Retina (tissue), 1 donor: ENCODE measurements at regions not wholly inside any gene's neighbourhood (a gene's known extent, or its start where the extent isn't known, plus 50 kb on each side); places are given as distances from the start of the nearest gene placed in this dataset.
A peak's percentile ranks its signal among the peaks of the same experiment; 100 is the strongest.

ENCODE experiments used
- DNase-seq: peaks from one replicate; pipeline ENCODE4 v3.0.0-alpha.2; 2016

DNA sequence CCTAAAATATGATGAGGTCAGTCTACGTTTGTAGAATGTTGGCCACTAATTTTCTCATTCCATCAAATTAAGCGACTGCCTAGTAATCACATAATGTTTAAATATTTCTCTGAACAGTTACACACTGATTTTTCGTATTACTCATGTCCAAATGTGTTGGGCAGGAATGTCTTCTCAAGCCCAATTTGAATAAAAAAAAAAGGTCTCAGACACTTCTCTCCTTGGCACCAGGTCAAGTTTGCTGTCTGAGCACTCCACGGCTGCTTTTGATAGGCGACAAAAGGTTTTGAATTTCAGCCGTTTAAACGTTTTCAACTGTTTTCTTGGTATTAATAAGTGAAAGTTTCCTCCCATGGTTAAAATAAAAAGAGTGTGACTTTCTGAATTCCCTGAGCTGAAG, 542.1 kb downstream of the IRX1 start:
- DNase-seq: no peak

DNA sequence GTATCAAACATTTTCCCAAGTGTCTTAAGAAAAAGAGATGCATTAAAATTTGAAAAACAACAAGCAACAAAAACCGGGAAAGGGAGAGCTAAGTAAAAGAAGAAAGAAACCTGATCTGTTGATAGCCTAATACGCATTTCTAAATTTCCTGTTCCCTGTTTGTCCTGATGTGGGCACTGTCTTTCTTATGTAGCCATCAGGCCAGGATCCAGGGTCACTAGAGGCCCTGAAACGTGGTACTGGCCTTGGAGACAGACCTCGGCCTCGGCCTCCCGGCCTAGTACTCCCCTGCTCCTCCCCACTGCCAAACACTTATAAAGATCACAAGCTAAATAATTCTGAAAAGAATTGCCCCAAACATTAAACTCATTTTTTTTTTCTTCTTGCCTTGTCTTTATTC, 547.2 kb downstream of the IRX1 start:
- DNase-seq: no peak

DNA sequence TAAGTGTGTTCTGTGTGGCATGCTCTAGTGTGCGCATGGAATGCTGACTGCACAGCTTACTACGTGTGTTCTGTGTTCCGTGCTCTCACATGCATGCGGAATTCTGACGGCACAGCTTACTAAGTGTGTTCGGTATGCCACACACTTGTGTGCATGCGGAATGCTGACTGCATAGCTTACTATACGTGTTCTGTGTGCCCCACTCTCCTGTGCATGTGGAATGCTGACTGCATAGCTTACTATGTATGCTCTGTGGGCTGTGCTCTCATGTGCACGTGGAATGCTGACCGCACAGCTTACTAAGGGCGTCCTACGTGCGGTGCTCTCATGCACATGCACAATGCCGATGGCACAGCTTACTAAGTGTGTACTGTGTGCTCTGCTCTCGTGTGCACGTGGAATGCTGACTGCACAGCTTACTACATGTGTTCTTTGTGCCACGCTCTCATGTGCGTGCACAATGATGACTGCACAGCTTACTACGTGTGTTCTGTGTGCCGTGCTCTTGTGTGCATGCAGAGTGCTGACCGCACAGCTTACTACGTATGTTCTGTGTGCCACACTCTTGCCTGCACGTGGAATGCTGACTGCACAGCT, 548.9 kb downstream of the IRX1 start:
- no peak for DNase-seq

GRCh38 chr5:4145511-4145910, 549.9 kb downstream of the IRX1 start:
- no peak for DNase-seq

GRCh38 chr5:4148009-4148408, 552.4 kb downstream of the IRX1 start:
- no peak for DNase-seq

- DNase-seq: no peak
Measured at GRCh38 chr5:4150067-4150466, 554.4 kb downstream of the IRX1 start.

DNA sequence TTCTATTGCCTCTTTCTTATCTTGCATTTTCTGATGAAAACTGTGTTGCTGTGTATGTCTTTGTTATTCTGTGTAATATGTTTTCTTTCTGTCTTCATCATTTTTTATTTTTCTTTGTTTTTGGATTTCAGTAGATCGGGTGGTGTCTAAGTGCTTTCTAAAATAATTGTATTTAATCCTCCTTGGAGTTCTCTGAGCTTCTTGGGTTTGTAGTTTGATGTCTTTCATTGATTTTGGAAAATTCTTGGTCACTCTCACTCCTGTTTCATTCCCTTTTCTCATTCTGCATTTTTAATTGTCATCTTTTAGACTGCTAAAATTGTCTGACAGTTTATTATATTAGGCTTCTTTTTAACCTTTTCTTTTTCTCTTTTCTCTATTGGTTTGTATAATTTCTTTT, 560.5 kb downstream of the IRX1 start:
- DNase-seq: no peak

DNA sequence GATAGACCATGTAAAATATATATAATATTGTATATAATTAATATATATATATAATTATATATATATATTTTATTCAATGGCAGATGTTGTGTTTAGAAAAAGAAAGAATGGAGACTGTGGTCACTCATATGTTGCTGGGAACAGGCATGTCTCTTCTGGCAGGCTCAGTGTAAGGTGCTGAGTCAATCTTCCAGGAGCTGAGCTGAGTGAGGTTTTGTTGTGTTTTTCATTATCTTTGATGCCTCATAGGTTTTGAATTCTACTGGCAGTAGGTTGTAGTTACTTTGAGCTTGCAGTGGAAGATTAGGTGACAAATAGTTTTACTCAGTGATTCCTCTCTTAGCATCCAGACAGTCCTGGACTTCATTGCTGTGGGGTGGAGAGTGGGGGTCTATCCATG, 561.3 kb downstream of the IRX1 start:
- no peak for DNase-seq

GRCh38 chr5:4158750-4159447, 563.3 kb downstream of the IRX1 start:
- DNase-seq: no peak

DNA sequence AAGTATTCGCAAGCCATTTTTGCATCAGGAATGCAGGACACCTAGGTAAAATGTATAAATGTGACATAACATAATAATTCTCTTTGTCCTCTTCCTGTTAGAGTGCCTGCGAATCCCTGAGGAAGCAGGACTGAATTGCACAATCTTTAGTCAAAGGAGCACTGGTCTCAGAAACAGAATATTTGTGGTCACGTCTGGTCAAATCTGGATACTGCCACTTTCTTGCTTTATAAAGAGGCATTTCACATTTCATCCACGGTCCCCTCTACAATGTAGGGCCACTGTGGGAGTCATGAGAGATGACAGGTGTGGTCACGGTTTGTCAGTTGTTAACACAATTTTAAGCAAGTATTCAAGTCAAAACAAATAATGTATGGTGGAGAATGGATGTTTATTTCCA, 564.0 kb downstream of the IRX1 start:
- no peak for DNase-seq

DNA sequence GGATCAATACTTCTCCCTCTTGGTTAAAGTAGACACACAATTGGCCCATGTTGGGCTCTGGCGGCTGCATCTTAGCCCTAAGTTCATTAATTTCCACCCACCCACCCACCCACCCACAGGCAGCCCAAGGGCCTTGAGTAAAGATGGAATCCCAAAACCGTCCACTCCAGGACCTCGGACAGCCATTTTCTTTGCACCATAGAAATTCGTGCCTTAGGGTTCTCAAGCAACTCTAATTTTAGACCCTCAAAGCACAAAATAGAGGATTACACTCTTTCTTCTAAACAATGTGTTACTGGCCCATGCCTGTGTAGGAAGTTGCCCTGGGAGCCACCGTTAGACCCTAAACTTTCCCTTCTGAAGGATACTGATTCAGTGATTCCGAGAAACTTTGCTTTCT, 568.5 kb downstream of the IRX1 start:
- DNase-seq: no peak

DNA sequence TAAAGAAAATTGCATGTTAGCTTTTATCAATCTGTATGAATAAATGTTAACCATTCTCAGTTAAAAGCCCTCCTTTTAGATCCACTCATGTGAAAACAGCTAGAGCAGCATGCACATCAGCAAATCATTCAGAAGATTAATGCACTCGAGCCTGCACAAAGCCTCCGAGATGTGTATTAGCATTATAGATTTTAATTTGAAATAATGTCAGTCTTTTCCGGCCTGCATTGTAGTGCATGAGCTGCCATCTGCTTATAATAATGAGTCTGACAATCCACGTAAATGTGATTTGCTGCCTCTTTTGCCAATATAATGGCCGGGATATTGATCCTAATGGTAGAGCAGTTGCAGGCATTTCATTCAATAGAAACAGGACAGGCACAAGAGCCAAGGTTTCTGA, 585.1 kb downstream of the IRX1 start:
- peak; percentile 57 for DNase-seq

DNA sequence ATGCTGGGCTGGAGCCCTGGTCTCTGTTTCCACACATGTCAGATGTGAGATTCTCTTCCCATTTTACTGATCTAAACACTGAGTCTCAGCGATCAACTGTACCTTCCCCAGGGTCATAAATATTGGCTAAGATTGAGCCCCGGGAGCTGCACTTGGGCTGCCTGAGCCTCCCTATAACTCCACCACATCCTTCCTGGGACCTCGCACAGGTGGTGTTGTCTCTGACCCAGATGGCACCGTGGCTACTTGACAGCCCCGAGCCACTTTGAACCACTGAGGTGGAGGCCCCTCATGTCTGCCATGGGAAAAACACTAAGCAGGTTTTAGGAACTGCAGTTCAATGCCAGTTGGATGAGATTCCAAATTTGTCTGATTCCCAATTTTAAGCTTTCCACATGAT, 586.5 kb downstream of the IRX1 start:
- DNase-seq: no peak

GRCh38 chr5:4185127-4185526, 589.5 kb downstream of the IRX1 start:
- no peak for DNase-seq

DNA sequence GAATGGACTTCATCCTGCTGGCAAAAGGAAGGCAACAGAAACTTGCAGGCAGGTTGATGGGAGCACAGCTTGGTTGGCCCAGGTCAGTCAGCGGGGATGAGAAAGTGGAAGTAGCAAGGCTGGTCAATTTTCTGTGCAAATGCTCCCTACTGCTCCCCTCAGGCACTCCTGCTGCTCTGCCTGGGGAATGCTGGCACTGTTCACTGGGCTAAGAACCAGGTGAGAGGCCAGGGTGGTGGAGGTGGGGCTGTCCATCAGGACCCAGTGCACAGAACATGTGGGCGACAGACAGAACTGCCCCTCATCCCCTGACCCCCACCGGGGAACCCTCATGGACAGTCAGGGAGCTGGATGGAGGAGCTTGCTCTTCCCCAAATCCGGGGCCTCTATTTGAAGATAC, 593.1 kb downstream of the IRX1 start:
- no peak for DNase-seq

- DNase-seq: no peak
Measured at GRCh38 chr5:4189317-4189716, 593.7 kb downstream of the IRX1 start.

GRCh38 chr5:4191041-4191440, 595.4 kb downstream of the IRX1 start:
- DNase-seq: no peak

DNA sequence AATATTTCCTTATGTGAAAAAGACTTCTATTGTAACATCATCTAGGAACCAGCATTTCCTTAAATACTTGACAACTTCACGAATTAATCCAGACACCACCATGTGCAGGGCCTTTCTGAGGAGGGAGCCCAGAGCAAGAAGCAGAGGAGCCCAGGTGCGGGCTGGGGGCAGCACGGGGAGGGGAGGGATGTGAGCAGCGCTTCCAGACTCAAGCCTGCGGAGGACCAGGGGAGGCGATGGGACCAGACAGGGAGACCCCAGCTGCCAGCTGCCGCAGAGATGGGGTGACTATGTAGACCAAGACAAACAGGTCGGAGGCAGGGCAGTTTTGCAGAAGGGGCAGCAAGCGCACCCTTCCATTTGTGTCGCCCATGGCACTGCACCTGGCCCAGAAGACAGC, 596.1 kb downstream of the IRX1 start:
- no peak for DNase-seq

- no peak for DNase-seq
Measured at GRCh38 chr5:4192111-4192510, 596.5 kb downstream of the IRX1 start.

DNA sequence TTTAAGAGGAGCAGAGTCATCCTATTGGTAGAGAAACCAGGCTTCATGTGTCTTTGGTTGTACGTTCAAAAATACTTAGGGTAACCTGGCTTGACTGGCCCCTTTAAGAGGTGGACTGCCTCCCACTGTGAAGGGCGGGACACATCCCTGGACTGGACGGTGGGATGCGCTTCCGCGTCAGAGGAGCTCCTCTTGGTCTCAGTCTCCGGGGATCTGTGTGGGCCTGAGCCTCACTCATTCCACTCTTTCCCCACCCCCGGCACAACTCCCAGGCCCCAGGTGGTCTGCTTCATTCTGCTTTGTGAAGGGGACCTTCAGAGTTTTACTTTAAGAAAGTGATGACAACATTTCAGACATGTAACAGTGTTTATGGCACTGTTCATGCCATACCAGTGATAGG, 601.1 kb downstream of the IRX1 start:
- peak; percentile 32 for DNase-seq

- no peak for DNase-seq
Measured at GRCh38 chr5:4197151-4197550, 601.5 kb downstream of the IRX1 start.

GRCh38 chr5:4198461-4198860, 602.8 kb downstream of the IRX1 start:
- no peak for DNase-seq

DNA sequence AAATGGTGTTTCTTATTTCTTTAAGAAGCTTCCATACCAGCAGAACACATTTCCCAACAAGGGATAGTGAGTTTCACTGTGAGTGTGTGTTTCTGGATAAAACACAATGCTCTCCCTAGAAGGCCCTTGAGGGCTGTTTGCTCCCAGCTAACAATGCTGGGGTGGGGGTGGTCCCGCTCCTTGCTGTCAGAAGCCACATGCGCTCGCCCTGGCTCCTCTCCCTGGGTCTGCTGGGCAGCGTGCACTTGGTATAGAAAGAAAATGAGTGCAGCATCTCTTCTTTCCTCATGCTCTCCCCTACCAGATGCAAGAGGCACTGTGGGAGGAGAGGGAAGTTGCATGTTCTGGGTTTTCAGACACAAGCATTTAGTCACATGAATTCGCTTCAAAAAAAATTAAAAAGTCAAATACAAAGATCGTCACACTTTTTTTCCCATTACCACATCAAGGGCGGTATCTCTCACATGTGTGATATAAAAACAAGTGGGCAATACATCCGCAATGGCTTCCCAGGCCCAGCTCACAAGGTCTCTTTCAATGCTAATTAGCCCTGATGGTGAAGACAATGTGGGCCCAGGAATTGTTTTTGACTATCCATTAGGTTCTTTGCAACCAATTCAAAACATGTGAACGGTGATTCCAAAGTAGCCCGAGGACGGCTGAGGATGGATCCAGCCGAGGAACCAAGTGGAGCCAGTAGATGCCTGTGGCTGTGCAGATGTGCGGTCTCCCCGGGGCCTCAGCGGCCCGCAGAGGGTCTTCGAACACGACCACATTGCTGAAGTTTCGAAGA, 603.6 kb downstream of the IRX1 start:
- no peak for DNase-seq

- DNase-seq: no peak
Measured at GRCh38 chr5:4203146-4203545, 607.5 kb downstream of the IRX1 start.
